ENCODE measurements at regions not wholly inside any gene's neighbourhood (a gene's known extent, or its start where the extent isn't known, plus 50 kb on each side); places are given as distances from the start of the nearest gene placed in this dataset.

DNA sequence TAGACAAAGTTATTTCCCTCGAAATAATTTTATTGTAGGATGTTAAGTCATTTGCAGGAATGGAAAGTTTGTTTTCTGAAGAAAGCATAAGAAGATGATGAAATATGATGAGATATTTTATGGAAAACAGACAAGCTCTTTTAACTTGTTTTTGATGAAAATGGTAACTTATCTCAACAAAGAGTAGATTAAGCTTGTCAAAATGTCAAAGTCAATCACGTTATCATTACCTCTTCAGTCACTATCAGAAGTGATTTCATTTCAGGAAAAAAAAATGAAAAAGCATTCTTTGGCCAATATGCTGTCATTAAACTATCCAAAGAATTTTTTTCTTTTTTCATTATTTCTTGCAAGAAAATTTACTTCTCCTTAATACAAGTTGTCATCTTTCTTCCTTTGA is 221.0 kb upstream of the ANKRD50 start:
- ChIA-PET POLR2A (no interaction called here), CTCF (no interaction called here), SMC1A (ENCODE audit: uncharacterized antibody, unreplicated experiment) (interaction anchor here (0.5 to 1.1 kb wide), 2 partner anchors 9 to 53 kb away, joined by 3 read pairs; no protein-coding TSS in a partner anchor), RAD21 (ENCODE audit: unreplicated experiment) (no interaction called here)
- no peak for DNase-seq (ENCODE audit: low read depth, low spot score)
- H3K27ac ChIP-seq (ENCODE audit: control insufficient read depth, insufficient read depth): no peak overlapping the region
- H4K20me1 ChIP-seq (ENCODE audit: control insufficient read depth, insufficient read depth): no peaks in the 10 kb centered on the region
- H3K27me3 ChIP-seq (replicated peaks in 1 of 2; ENCODE audit: control insufficient read depth in 2 of 2, insufficient read depth in 2 of 2, low read length in 1 of 2): no peaks in the 10 kb centered on the region
- intact Hi-C loops (cut with micrococcal nuclease; ENCODE audit: unreplicated experiment): no loop called here
- in situ Hi-C loops (cut with MboI): no loop called here
- no peak overlapping the region for H3K4me3 ChIP-seq
- no peaks in the 10 kb centered on the region for H3K9me3 ChIP-seq (replicated peaks; ENCODE audit: control insufficient read depth, insufficient read depth, low read length)
- H2AFZ ChIP-seq (ENCODE audit: control insufficient read depth, low read depth, low read length): no peak overlapping the region
- ATAC-seq: no peak
- H3K4me2 ChIP-seq (ENCODE audit: control insufficient read depth, insufficient read depth): no peak overlapping the region
- no peaks in the 10 kb centered on the region for H3K36me3 ChIP-seq (ENCODE audit: control insufficient read depth in 2 of 2, insufficient read depth in 2 of 2, low read length in 1 of 2)
- 4% methylated on average over 2 of the region's 2 CpGs for WGBS (ENCODE audit: insufficient coverage, insufficient replicate concordance, low lambda C conversion rate, missing lambda C conversion rate)
- FAIRE-seq: no peak
- TF ChIP-seq ZBED1 (IDR thresholded peaks at IDR 0.05; ENCODE audit: borderline replicate concordance): no peak
- TF ChIP-seq ZNF384 (IDR thresholded peaks at IDR 0.05; ENCODE audit: borderline replicate concordance, low read depth, low read length): no peak
- no peak for TF ChIP-seq SIX5 (IDR thresholded peaks at IDR 0.05; ENCODE audit: low read depth, low read length, severe bottlenecking)
- TF ChIP-seq ETV6 (conservative IDR thresholded peaks at IDR 0.05 in 1 of 2, IDR thresholded peaks at IDR 0.05 in 1 of 2; ENCODE audit: borderline replicate concordance in 1 of 2, low read depth in 1 of 2): no peak
- no peak for TF ChIP-seq FOS (IDR thresholded peaks at IDR 0.05; ENCODE audit: borderline replicate concordance, extremely low read depth, insufficient read length)
- no peak for TF ChIP-seq TBL1XR1 (IDR thresholded peaks at IDR 0.05; ENCODE audit: low read depth, low read length)
- no TSS peak for BruUV-seq (replicated peaks)
- no peaks in the 10 kb centered on the region for H3K4me1 ChIP-seq (ENCODE audit: control insufficient read depth, insufficient read depth, low read length)
- H3K79me2 ChIP-seq (ENCODE audit: control insufficient read depth, insufficient read depth, low read length): no peaks in the 10 kb centered on the region
- H3K9ac ChIP-seq (ENCODE audit: control insufficient read depth, insufficient read depth, low read length): no peak overlapping the region

DNA sequence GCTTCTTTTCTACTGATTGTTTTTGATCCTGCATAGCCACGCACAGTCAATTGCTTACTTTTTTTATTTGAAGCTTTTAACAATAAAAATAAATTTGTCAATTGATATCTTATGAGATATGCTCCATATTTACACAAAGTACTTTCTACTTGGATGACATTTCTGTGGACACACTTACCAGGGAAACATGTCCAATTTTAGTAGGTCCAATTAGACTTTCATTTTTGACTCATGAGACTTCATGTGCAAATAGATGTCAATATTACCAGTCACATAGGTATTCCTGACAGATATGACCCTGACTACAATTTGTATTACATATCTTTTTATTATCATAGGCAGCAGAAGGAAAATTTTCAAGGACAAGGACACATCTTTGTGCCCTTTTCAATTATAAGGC is 219.9 kb upstream of the ANKRD50 start:
- intact Hi-C loops (cut with micrococcal nuclease; ENCODE audit: unreplicated experiment): no loop called here
- ChIA-PET POLR2A (no interaction called here), RAD21 (ENCODE audit: unreplicated experiment) (no interaction called here), CTCF (no interaction called here), SMC1A (ENCODE audit: uncharacterized antibody, unreplicated experiment) (no interaction called here)
- FAIRE-seq (no peak), DNase-seq (ENCODE audit: low read depth, low spot score) (no peak), ATAC-seq (no peak)
- no TSS peak for BruUV-seq (replicated peaks)
- no peaks in the 10 kb centered on the region for H3K79me2 ChIP-seq (ENCODE audit: control insufficient read depth, insufficient read depth, low read length)
- no peak overlapping the region for H2AFZ ChIP-seq (ENCODE audit: control insufficient read depth, low read depth, low read length)
- H3K4me2 ChIP-seq (ENCODE audit: control insufficient read depth, insufficient read depth): no peak overlapping the region
- in situ Hi-C loops (cut with MboI): no loop called here
- no peak overlapping the region for H3K4me3 ChIP-seq
- no peaks in the 10 kb centered on the region for H3K9me3 ChIP-seq (replicated peaks; ENCODE audit: control insufficient read depth, insufficient read depth, low read length)
- H3K27ac ChIP-seq (ENCODE audit: control insufficient read depth, insufficient read depth): no peak overlapping the region
- no peak overlapping the region for H3K9ac ChIP-seq (ENCODE audit: control insufficient read depth, insufficient read depth, low read length)
- no peaks in the 10 kb centered on the region for H3K27me3 ChIP-seq (replicated peaks in 1 of 2; ENCODE audit: control insufficient read depth in 2 of 2, insufficient read depth in 2 of 2, low read length in 1 of 2)
- H4K20me1 ChIP-seq (ENCODE audit: control insufficient read depth, insufficient read depth): no peaks in the 10 kb centered on the region
- no peaks in the 10 kb centered on the region for H3K4me1 ChIP-seq (ENCODE audit: control insufficient read depth, insufficient read depth, low read length)
- 60% methylated on average over 1 of the region's 1 CpG for WGBS (ENCODE audit: insufficient coverage, insufficient replicate concordance, low lambda C conversion rate, missing lambda C conversion rate)
- no peaks in the 10 kb centered on the region for H3K36me3 ChIP-seq (ENCODE audit: control insufficient read depth in 2 of 2, insufficient read depth in 2 of 2, low read length in 1 of 2)
- TF ChIP-seq LARP7 (IDR thresholded peaks at IDR 0.05): no peak
- TF ChIP-seq NFYA (IDR thresholded peaks at IDR 0.05; ENCODE audit: borderline replicate concordance, low read depth, low read length): no peak
- no peak for TF ChIP-seq POLR2AphosphoS2 (IDR thresholded peaks at IDR 0.05; ENCODE audit: low read depth, low read length)
- TF ChIP-seq EP300 (IDR thresholded peaks at IDR 0.05; ENCODE audit: borderline replicate concordance in 1 of 2, control insufficient read depth in 1 of 2, low read depth in 2 of 2, low read length in 2 of 2): no peak
- TF ChIP-seq NFIC (IDR thresholded peaks at IDR 0.05; ENCODE audit: low read depth, low read length): no peak
- TF ChIP-seq CHD1 (IDR thresholded peaks at IDR 0.05; ENCODE audit: low read depth, low read length): no peak
- TF ChIP-seq GATAD2B (conservative IDR thresholded peaks at IDR 0.05; ENCODE audit: low read depth): no peak
- TF ChIP-seq NR2F1 (conservative IDR thresholded peaks at IDR 0.05): no peak
- no peak for TF ChIP-seq NR2C1 (IDR thresholded peaks at IDR 0.05)
- no peak for TF ChIP-seq EED (IDR thresholded peaks at IDR 0.05; ENCODE audit: low read depth)

Measured in GM12878 (cell line).